ENCODE measurements at regions not wholly inside any gene's neighbourhood (a gene's known extent, or its start where the extent isn't known, plus 50 kb on each side); places are given as distances from the start of the nearest gene placed in this dataset.

DNA sequence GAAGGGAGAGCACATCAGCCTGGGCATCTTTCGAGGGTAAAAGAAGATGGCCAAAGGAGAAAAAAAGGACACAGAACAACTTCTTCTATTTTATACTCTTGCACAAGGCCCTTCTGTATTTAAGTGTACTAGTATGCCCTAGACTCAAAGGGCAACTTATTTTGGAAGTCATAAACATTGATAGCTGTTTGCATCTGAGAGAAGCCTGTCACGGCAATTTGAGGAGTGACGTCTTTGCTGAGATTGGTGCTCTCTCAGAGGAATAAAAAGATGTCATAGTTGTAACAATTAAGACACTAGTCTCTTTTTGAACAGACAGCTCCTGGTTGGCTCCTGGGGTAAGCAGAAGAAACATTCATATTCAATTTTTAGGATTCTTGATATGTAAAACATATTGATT is 260.4 kb upstream of the TTC14 start:
- in situ Hi-C loops (cut with HindIII; ENCODE audit: extremely low pct_ligation_motif_present, low pct_unique_long_range_greater_than_20kb), result no loop called here
- Histone ChIP-seq H3K79me2 (ENCODE audit: insufficient read depth, low read length) (no peaks in the 10 kb centered on the region), H3K4me3 (replicated peaks in 1 of 3; ENCODE audit: insufficient read depth in 1 of 3, low read depth in 2 of 3, low read length in 3 of 3) (no peak overlapping the region), H3K27ac (ENCODE audit: extremely low read length, insufficient read depth, low read length) (no peak overlapping the region), H3K9me3 (ENCODE audit: low read length) (no peaks in the 10 kb centered on the region), H2AFZ (ENCODE audit: low read length) (no peak overlapping the region), H3K36me3 (replicated peaks in 1 of 2; ENCODE audit: control insufficient read depth in 1 of 2, insufficient read depth in 2 of 2, low read length in 2 of 2) (no peaks in the 10 kb centered on the region), H4K20me1 (ENCODE audit: insufficient read depth, low read length) (no peaks in the 10 kb centered on the region), H3K4me2 (ENCODE audit: low read depth, low read length) (no peak overlapping the region), H3K4me1 (ENCODE audit: insufficient read depth, low read length) (no peaks in the 10 kb centered on the region), H3K27me3 (ENCODE audit: control insufficient read depth in 1 of 2, insufficient read depth in 2 of 2, low read length in 2 of 2) (no peaks in the 10 kb centered on the region), H3K9ac (ENCODE audit: insufficient read depth, low read depth, low read length) (no peak overlapping the region)
- 0% methylated on average over 3 of the region's 3 CpGs for WGBS (ENCODE audit: low lambda C conversion rate)
- intact Hi-C loops (cut with micrococcal nuclease; ENCODE audit: unreplicated experiment), result no loop called here
- no peak for FAIRE-seq
- TF ChIP-seq BRD4 (CRISPR knock-in tag; IDR thresholded peaks at IDR 0.05), result no peak
- TF ChIP-seq, protein P1, sequence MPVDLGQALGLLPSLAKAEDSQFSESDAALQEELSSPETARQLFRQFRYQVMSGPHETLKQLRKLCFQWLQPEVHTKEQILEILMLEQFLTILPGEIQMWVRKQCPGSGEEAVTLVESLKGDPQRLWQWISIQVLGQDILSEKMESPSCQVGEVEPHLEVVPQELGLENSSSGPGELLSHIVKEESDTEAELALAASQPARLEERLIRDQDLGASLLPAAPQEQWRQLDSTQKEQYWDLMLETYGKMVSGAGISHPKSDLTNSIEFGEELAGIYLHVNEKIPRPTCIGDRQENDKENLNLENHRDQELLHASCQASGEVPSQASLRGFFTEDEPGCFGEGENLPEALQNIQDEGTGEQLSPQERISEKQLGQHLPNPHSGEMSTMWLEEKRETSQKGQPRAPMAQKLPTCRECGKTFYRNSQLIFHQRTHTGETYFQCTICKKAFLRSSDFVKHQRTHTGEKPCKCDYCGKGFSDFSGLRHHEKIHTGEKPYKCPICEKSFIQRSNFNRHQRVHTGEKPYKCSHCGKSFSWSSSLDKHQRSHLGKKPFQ (CRISPR knock-in tag; IDR thresholded peaks at IDR 0.05; ENCODE audit: insufficient replicate concordance), result no peak
- no peak for TF ChIP-seq CREM (IDR thresholded peaks at IDR 0.05)
- no peak for TF ChIP-seq CREM (CRISPR knock-in tag; IDR thresholded peaks at IDR 0.05)
- TF ChIP-seq HOXA3 (CRISPR knock-in tag; IDR thresholded peaks at IDR 0.05), result no peak
- TF ChIP-seq ZKSCAN8 (CRISPR knock-in tag; IDR thresholded peaks at IDR 0.05; ENCODE audit: borderline replicate concordance), result no peak
- TF ChIP-seq ZKSCAN5 (CRISPR knock-in tag; IDR thresholded peaks at IDR 0.05), result no peak
- TF ChIP-seq ZNF432 (CRISPR knock-in tag; IDR thresholded peaks at IDR 0.05; ENCODE audit: borderline replicate concordance), result no peak
- TF ChIP-seq KAT7 (CRISPR knock-in tag; IDR thresholded peaks at IDR 0.05; ENCODE audit: borderline replicate concordance), result no peak
- TF ChIP-seq AGO2 (optimal IDR thresholded peaks at IDR 0.05; ENCODE audit: low read depth, low read length), result no peak
- TF ChIP-seq CEBPB (IDR thresholded peaks at IDR 0.05; ENCODE audit: borderline replicate concordance, low read depth, low read length), result no peak
- no peak for TF ChIP-seq YEATS4 (CRISPR knock-in tag; IDR thresholded peaks at IDR 0.05; ENCODE audit: borderline replicate concordance)
- TF ChIP-seq ZNF788 (CRISPR knock-in tag; IDR thresholded peaks at IDR 0.05; ENCODE audit: borderline replicate concordance), result no peak
- BruUV-seq (replicated peaks), result no TSS peak
- ChIA-PET POLR2A (no interaction called here), CTCF (ENCODE audit: low intra/inter-chr PET ratio, low total read pairs) (no interaction called here)
- no peak for DNase-seq (ENCODE audit: low spot score)
- ATAC-seq, result no peak
